ENCODE measurements at regions not wholly inside any gene's neighbourhood (a gene's known extent, or its start where the extent isn't known, plus 50 kb on each side); places are given as distances from the start of the nearest gene placed in this dataset.

- TF ChIP-seq CTCF (IDR thresholded peaks at IDR 0.05; ENCODE audit: poor library complexity, severe bottlenecking) (no peak), EZH2 (IDR thresholded peaks at IDR 0.05; ENCODE audit: borderline replicate concordance, insufficient read depth, low read length, poor library complexity, severe bottlenecking) (no peak)
Measured at GRCh38 chr7:25858200-25858524, 293.8 kb upstream of the NFE2L3 start.

Measured in neural cell (in vitro differentiated cells).